H4 (cell line): ENCODE measurements at regions not wholly inside any gene's neighbourhood (a gene's known extent, or its start where the extent isn't known, plus 50 kb on each side); places are given as distances from the start of the nearest gene placed in this dataset.

Experiments used
- DNase-seq: peaks from one replicate; pipeline ENCODE4 v3.0.0-alpha.2; 2015; ENCODE audit warnings: low spot score

DNA sequence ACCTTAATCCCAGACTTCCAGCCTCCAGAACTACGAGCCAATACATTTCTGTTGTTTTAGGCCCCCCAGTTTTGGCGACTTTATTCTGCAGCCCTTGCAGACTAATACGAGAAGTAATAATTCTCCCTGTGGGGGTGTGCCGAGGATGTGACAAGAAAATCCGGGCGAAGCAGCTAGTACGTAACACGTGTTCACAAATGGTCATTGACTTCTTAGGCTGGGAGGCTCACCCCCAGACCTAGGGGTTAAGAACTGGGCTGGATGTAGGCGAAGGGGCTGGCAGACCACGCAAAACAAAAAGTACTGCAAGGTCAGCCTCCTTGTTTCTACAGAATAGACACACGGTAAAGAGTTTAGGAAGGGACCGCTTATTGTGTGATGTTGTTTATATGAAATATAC is 69.8 kb upstream of the ESRRB start:
- no peak for DNase-seq

DNA sequence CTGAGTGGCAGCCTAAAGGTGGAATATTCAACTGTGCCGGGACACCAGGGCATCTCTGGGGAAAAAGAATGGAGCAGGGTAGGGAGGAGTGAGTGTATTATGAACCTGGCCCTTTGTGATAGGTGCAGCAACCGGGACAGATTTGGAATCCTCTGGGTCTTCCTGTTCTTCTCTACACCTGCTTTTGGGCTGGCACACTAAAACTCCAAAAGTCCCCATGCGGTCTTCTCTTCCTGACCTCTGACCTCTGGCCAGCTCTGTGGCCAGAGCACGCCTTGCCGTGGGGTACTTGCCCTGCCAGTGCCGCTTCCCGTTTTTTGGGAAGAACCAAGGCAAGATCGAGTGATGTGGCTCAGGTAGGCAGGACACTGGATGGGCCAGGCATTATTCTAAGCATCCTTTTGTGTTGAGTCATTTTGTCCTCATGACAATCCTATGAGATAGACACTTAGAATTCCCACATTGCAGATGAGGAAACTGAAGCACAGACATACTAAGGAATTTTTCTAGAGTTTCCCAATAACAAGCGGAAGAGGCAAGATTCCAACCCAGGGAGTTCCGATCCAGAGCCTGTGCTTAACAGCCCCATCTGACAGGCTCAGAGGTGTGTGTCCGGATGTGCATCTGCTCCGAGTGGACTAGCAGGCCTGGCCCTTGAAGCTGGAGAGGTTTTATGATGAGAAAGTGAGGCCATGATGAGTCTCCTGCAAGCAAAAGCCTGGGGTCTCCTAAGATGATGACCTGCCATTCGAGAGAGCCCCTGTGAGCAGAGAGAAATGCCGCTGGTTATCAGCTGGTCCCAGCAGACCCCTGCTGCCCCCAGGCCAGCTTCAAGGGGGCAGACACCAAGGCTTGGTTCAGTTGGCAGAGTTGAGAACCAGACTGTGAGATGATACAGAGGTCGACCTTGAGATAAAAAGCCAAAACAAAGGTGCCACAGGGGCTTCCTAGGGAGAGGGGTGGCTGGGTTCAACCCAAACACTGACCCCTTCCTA is 67.9 kb upstream of the ESRRB start:
- no peak for DNase-seq

DNA sequence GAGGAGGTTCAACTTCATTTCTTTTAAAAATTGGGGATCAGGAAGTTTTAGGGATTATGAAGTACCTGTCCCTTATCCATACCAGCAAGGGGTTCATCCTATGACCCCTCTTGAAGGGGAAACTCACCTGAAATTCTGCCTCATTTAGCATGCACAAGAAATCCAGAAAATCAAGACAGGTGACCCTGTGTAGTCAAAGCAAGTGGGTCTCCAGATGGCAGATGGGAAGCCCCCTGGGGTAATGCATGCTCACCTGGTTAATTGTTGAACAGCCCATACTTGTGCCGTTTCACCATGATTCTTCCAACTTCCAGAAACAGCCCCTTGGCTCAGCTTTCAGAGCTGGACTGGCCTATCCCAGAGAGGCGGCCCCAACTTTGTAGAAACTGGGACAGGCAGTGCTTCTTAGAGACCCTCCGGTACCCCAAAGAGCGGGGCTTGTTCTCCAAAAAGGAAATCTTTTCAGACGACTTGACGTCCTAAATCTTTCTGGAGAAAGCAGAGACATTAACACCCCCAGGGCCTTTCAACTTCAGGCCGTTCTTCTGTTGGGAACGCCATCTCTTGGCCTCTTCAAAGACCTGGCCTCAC is 66.3 kb upstream of the ESRRB start:
- no peak for DNase-seq

DNA sequence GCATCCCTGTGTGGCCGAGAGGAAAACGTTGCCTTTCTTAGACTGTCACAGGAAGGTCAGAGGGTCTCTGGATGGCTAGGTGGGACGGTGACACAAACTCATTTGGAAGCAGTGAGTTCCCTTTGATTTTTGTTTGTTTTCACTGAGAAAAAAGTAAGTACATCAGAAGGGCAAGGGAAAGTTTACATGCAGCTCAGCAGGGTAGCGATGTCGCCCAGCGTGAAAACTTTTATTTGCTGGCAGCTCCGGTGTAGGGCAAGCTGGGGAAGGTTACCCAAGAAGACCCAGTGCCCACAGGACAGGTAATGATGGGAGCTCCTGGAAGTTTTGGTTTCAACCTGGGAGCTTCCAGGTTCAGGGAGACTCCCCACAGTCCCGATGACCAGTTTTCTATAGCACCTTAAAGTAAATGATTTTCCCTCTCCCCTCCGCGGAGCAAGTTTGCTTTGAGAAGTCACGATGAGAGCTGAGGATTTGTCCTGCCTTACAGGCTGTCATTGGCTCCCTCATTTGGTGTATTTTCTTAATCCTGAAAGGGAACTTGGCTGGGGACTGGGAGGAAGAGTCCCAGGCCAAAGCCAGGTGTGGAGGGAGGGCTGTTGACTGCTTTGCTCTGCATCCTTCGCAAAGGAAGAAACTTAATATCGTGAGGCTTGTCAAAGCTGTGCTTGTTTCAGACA is 64.7 kb upstream of the ESRRB start:
- no peak for DNase-seq

DNA sequence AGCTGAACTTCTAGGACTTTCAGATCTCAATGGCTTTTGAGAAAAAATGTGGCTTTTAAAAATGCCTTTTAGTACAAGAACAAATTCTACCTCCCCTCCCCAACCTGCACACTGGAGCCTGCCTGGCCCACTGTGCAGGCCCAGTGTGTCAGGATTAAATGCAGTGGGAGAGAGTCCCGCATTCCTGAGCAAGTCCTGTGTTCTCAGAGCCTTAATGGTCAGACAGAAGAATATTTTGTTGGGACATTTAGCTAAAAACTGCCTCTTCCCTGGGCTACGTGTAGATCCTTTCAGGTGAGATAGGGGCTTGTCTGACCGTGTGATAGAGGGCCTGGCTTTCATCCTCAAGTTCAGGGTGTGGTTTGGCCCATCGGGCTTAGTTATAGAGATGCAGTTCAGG is 63.1 kb upstream of the ESRRB start:
- DNase-seq, result no peak

DNA sequence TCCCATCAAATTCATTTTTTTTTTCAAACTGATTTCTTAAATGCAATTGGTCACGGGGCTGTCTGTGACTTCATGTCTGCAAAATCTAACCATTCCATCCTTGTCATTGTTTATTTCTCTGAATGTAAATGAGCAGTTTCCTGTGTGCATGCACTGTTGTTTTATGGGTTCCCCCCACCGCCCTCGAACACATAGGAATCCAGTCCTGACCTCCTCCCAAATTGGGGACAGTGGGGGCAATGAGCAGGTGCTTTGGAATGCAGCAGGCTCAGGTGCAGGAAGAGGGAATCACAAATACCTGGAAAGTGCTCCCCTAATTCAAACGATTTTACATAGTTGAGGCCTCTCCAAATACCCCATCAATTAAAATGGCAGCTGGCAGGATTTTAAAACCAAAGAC is 62.6 kb upstream of the ESRRB start:
- DNase-seq, result no peak

DNA sequence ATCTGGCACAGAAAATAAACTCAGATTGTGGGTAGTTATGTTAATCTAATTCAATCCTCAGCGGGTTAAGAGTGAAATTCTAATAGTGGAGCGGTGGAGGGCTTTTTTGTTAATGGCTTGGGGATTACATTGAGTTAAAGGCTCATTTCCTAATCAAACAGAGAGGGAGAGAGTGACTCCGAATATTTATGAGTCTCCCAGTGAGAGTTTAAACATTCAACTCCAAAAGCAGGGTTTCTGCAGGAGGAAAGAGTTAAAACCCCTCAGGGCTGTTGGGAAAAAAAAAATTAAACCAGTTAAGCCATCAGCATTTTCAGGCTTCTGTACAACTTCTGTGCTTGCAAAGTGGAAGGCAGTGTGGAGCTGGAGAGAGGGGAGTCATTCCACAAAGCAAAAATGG is 62.1 kb upstream of the ESRRB start:
- no peak for DNase-seq

DNA sequence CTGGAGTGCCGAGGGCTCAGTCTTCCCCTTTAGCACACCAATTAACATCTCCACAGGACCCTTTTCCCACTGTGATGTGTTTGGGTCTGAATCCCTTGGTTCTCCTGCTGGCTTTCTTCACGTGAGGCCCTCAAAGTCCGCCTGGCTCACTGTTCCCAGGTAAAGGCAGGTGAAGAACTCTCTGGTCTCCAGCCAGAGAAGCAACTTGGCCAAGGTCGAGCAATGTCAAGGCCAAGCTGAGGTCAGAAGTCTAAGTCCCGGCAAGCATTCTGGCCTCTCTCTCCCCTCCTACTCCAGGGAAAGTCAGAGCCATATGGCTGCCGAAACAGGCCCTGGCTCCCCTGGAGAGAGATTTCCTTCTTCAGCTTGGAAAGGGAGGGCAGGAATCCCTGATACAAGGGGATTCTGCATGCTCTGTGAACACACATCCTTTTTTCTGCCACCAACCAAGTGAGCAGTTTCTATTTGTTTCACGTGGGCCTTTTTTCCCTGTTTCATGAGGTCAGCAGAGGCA is 61.4 kb upstream of the ESRRB start:
- no peak for DNase-seq

DNA sequence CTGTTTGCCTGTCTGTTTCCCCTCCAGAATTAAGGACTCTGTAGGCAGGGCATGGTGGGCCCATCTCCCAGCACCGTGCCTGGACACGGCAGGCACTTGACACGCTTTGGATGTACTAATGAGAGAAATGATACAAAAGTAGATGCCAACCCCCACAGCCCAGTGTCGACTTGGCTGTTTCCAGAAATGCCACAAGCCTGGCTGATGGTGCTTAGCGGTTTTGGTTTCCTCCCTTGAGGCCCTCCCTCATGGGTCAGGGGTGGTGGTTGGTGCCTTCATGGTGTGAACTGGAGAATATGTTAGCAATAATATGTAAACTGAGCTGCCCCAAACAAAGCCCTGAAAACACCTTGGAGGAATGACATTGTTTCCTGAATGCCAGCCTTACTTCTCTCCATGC is 55.5 kb upstream of the ESRRB start:
- no peak for DNase-seq

DNA sequence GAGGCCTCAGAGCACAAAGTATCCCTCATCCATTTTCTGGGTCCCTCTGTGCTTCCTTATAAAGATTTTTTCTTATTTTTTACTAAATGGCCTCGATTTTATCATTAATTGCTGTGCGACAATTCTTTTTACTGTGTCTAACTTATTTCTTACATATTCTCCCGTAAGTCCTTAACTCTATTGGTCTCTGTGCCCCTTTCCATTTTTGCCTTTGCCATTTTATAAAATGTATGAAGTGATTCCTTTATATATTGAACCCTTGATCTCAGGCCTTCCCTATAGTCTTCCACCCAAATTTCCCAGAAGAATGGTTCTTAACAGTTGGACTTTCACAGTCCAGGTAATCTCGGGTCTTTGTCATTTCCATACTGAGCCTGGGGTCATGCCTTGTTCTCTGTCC is 55.0 kb upstream of the ESRRB start:
- no peak for DNase-seq

DNA sequence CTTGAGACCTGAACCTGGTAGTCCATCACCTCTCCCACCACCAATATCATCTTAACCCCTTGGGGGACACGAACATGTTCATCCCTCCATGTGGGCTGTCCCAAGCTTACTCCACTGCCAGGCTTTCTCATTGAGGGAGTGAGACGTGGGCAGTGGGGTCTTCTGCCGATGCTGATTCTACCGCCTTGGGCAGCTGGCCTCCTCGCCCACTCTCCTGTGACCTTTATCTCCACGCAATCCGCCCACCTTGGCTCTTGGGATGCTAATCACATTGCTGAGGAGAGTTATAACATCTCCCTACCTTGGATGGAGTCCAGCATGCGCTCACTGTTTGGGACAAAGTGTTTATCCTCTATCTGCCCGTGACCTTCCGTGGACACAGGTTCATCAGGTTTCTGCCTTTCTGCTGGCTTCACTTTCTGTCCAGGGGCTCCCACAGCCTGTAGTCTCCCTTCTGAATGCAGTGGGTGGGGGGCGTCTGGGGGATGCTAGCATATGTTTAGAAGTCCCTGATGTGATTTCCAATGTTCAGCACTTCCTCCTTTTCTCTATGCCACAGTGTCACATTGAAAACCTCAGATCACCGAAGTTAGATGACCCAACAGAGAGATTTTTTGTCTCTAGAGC is 53.2 kb upstream of the ESRRB start:
- no peak for DNase-seq

DNA sequence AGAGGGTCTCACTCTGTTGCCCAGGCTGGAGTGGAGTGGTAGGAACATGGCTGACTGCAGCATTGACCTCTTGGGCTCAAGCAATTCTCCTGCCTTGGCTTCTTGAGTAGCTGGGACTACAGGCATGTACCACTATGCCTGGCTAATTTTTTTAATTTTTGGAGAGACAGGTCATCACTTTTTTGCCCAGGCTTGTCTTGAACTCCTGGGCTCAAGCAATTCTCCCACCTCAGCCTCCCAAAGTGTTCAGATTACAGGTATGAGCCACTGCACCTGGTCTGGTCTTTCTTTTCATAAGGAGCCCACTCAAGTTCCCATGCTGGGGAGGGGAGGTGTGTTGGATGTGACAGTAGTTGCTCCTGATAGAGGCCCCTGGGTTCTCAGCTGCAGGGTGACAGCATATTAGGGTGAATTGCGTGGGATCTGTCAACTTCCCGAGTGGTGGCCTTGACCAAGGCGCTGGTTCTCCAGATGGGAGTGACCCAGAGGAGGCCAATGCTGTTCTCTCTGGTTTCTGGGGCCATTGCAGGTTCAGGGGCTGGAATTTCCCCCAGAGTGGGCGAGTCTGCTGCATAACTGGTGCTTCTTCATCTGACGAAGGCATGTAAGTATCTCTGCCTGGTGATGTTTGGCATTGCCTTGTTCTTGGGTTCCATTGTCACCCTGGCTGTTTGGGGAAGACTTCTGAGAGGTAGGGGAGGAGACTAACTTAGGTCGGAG is 52.4 kb upstream of the ESRRB start:
- no peak for DNase-seq

DNA sequence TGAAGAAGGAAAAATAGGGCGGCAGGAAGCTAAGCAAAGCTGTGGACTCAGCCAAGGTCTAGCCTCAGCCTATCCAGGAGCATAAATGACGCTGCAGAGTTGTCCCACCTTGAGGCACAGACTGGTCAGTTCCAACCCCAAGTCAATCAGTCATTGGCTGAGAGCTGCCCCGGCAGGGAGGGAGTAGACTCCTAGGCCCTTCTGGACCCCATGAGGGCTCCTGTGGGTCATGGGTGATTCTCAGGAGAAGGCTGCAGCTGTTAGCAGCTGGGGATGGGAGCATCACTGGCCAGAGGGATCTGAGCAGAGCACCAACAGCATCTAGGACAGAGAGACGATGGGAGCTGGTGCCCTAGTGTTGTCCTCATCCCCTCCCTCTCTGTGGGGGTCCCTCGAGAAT is 51.8 kb upstream of the ESRRB start:
- no peak for DNase-seq
